NCI-H2029 (cell line): ENCODE measurements at regions not wholly inside any gene's neighbourhood (a gene's known extent, or its start where the extent isn't known, plus 50 kb on each side); places are given as distances from the start of the nearest gene placed in this dataset.
"Not testable (repeated sequence)": the region's sequence is repeated elsewhere in the genome, so short reads cannot be mapped to it uniquely, and the experiment has no call there.

Source experiments
- DNase-seq: peaks from one replicate; lab custom pipeline; 2025; lab: John Stamatoyannopoulos, UW

DNA sequence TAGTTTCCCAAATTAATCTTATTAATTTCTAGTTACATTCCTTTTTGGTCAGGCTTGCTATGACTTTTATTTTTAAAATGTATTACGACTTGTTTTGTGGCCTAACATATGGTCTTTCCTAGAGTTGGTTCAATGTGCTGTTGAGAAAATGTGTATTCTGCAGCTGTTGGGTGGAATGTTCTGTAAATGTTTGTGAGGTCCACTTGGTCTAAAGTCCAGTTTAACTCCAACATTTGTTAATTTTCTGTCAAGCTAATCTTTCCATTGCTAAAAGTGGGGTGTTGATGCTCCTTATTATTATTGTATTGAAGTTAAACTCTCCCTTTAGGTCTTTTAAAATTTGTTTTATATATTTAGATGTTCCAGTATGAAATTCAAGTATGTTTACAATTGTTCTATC is 1010.8 kb upstream of the EDIL3 start:
- no peak for DNase-seq

DNA sequence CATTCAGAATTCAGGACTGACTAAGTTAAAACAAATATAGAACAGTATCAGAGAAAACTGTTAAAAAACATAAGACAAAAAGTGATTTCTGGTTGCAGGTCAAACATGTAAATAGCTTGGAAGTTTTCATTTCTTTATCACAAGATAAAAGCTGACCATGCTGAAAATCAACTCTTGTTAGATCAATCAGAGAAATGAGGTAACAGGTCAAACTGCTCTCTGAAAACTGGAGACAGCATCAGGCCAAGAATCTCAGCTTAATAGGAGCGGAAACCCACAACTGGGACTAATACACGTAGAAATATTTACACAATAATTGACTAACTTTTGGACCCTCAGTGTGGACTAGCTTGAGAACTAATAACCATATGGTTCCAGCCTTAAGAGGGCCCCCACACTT is 1012.8 kb upstream of the EDIL3 start:
- no peak for DNase-seq

GRCh38 chr5:85428426-85428934 is 1043.8 kb upstream of the EDIL3 start:
- DNase-seq, result no peak

- DNase-seq, result not testable (repeated sequence)
These were observed 1047.0 kb upstream of the EDIL3 start for GRCh38 chr5:85431726-85432125.

DNA sequence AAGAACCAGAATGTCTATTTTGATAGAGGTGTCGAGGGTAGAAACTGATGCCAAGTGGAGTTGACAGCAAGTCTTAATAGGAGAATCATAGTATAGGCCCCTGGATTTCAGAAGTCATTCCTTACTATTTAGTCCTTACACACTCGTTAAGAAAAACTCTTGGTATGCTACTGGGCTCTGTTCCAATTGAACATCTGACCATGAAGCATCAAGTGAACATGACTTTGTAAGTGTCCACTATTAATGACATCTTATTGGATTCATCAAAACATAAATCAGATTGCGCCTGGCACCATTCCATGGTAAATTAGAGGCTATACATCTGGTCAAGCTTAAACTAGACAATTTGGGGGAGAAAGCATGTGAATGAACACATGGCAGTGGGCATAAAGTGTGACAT is 1056.5 kb upstream of the EDIL3 start:
- no peak for DNase-seq

- no peak for DNase-seq
These were observed 1057.2 kb upstream of the EDIL3 start for GRCh38 chr5:85441853-85442252.

DNA sequence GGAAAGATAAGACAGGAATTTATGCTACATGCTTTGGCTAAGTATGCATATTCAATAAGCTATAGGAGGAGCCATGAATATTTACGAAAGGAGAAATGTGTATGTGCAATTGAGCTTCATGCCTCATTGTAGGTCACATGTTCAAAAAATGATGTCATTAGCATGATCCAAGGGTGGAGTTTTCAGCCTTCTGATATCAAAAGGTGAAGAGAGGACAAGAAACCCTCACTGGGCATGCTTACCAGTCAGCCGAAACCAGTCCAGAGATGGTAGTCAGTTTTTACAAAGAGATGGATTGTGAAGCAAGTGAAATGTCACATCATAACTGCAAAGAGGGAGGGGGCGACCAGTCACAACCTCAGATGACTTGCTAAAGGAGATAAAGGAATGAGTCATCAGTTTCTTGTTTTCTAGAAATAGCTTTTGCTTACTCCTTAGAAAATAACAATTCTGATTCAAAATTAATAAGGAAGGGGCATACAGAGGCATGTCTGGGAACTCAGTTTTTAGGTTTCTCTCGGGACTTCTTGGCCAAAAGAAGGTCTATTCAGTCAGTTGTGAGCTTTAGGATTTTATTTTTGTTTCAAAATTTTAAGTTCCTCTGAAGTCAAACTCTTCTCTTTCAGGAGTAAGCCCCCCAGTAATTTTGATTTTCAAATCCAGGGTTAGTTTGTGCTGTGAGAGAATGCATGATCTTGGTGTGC is 1067.8 kb upstream of the EDIL3 start:
- DNase-seq, result no peak

GRCh38 chr5:85453026-85453349 is 1068.3 kb upstream of the EDIL3 start:
- DNase-seq, result no peak

- no peak for DNase-seq
These were observed 1073.6 kb upstream of the EDIL3 start for GRCh38 chr5:85458319-85458718.

- DNase-seq, result no peak
These were observed 1078.3 kb upstream of the EDIL3 start for GRCh38 chr5:85462957-85463356.

- DNase-seq, result no peak
These were observed 1081.7 kb upstream of the EDIL3 start for GRCh38 chr5:85466423-85466822.

DNA sequence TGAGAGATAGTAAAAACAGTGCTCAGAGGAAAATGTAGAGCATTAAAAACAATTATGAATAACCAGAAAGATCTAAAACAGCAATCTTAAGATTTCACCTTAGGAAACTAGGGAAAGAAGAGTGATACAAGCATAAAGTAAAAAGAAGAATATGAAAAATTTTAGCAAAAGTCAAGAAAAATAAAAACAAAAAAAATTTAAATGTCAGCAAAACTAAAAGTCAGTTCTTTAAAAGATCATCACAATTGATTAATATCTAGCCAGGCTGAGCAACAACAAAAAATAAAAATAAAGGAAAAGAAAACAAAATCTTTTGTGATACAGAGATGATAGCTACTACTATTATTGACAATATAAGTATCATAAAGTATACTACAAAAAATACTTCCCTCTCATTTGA is 1088.1 kb upstream of the EDIL3 start:
- no peak for DNase-seq

GRCh38 chr5:85475151-85475550 is 1090.5 kb upstream of the EDIL3 start:
- DNase-seq, result not testable (repeated sequence)

- no peak for DNase-seq
These were observed 1091.9 kb upstream of the EDIL3 start for GRCh38 chr5:85476617-85477016.

GRCh38 chr5:85479849-85480248 is 1095.2 kb upstream of the EDIL3 start:
- no peak for DNase-seq

- DNase-seq, result no peak
These were observed 1100.4 kb upstream of the EDIL3 start for GRCh38 chr5:85484982-85485574.

DNA sequence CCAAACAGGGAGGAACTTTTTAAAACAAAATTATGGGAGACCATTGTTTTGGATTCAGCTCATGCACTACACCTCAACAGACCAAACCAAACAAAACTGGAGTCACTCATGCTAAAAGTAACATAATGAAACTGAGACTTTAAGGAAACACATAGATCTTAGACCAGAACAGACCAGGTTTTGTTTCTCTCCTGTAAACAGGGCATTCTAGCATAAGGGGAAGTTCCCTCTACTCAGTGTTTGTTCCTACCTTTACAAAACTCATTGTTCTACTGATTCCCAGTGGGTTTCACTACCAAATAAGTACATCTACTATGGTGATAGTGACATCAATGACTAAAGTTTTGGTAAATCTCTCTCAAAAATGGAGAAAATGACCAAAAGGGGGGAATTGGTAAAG is 1103.6 kb upstream of the EDIL3 start:
- DNase-seq, result no peak

DNA sequence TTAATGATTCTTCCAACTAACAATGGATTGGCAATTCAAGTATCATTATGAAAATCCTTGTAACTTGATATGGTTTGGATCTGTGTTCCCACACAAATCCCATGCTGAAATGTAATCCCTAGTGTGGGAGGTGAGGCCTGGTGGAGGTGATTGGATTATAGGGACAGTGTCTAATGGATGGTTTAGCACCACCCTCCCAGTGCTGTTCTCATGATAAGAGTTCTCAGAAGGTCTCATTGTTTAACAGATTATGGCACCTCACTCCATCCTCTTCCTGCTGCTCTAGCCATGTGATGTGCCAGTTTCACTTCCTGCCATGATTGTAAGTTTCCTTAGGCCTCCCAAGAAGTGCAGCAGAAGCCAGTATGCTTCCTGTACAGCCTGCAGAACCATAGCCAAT is 1116.2 kb upstream of the EDIL3 start:
- DNase-seq, result no peak

DNA sequence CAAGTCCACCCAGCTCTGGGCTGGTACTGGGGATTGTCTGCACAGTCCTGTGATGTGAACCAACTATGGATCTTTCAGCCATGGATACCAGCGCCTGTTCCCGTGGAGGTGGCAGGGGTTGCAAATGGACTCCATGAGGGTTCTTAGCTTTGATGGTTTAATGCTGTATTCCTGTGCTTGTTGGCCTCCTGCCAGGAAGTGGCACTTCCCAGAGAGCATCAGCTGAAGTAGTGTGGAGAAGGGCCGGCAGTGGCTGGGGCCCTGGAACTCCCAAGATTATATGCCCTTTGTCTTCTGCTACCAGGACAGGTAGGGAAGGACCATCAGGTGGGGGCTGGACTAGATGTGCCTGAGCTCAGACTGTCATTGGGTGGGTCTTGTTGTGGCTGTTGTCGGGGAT is 1104.8 kb upstream of the COX7C start:
- no peak for DNase-seq

- DNase-seq, result no peak
These were observed 1102.2 kb upstream of the COX7C start for GRCh38 chr5:85515588-85515987.

- no peak for DNase-seq
These were observed 1100.4 kb upstream of the COX7C start for GRCh38 chr5:85517386-85517785.

DNA sequence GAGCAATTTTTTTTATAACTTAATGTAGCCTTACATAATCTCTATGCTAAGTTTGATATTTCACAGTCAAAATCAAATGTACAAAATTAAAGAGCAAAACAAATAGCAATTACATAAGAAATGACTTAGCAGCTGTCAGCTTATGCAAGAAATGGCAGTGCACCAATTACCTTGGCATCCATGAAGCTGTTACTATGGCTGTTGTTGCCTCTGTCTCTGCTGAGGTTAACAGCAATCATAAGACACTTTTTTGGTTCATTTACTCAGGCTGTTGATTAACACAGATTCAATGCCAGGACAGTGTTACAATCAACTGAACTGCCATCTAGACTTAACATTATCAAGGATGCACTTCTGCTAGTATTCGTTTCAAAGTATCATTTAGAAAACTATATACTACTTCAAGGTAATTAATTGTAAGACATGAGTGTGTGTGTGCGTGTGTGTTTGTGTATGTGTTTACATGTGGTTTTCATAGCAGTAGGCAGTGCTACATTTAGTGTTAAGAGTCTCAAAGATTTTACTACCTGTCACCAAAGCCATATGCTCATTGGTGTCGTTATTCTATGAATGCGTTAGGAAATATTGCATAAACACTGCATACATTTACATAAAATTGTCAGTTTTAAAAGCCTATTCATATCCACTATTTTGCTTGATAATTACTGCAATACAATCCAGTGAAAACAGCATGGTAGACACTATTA is 1084.2 kb upstream of the COX7C start:
- no peak for DNase-seq

- DNase-seq, result no peak
These were observed 1079.4 kb upstream of the COX7C start for GRCh38 chr5:85538362-85538761.
